Activated B cell treated with CpG ODN at 0.5 μM for 24 hours (primary cell): ENCODE measurements at regions not wholly inside any gene's neighbourhood (a gene's known extent, or its start where the extent isn't known, plus 50 kb on each side); places are given as distances from the start of the nearest gene placed in this dataset.

ENCODE experiments used
- ATAC-seq: fragments of 200-7000 bp; cut with Tn5 transposase; one replicate; pipeline ENCODE4 v1.10.0; 2021; ENCODE audit warnings: low read depth, mild to moderate bottlenecking, moderate library complexity
- CTCF ChIA-PET: fragments of 350-600 bp; sonication (Branson Sonifier 250); formaldehyde crosslinking; loops from one replicate; lab custom pipeline; 2021; ENCODE audit warnings: antibody characterized with exemption; lab: Charles Lee
- POLR2A ChIA-PET: fragments of 350-600 bp; sonication (Branson Sonifier 250); formaldehyde crosslinking; loops from one replicate; lab custom pipeline; 2021; ENCODE audit warnings: antibody characterized with exemption; lab: Charles Lee
- DNase-seq: peaks from one replicate; pipeline ENCODE4 v3.0.0; 2022
- H3K27ac Mint-ChIP-seq: one replicate; pipeline ENCODE4 v1.8.0; 2020; ENCODE audit warnings: mixed read lengths
- H3K27me3 Mint-ChIP-seq: one replicate; pipeline ENCODE4 v1.8.0; 2021; ENCODE audit warnings: mixed read lengths
- H3K36me3 Mint-ChIP-seq: one replicate; pipeline ENCODE4 v1.8.0; 2021; ENCODE audit warnings: low read depth, mixed read lengths
- H3K4me1 Mint-ChIP-seq: one replicate; pipeline ENCODE4 v1.8.0; 2021; ENCODE audit warnings: mixed read lengths
- H3K4me3 Mint-ChIP-seq: one replicate; pipeline ENCODE4 v1.8.0; 2020; ENCODE audit warnings: mild to moderate bottlenecking, mixed read lengths
- H3K9me3 Mint-ChIP-seq: one replicate; pipeline ENCODE4 v1.8.0; 2020; ENCODE audit warnings: mixed read lengths
- intact Hi-C: fragments of 100-400 bp; cut with micrococcal nuclease; formaldehyde crosslinking; loops from one replicate; pipeline ENCODE4 v1.15.1; 2024
- TF ChIP-seq, protein P1 (sequence below): fragments of 200-600 bp; IDR thresholded peaks from one replicate; pipeline ENCODE4 v1.8.0; 2022; ENCODE audit warnings: antibody characterized with exemption, mild to moderate bottlenecking

- H3K36me3 Mint-ChIP-seq, result no peaks in the 10 kb centered on the region
- H3K27ac Mint-ChIP-seq, result no peak overlapping the region
- ATAC-seq, result no peak
- intact Hi-C loops, result no loop called here
- ChIA-PET CTCF (no interaction called here), POLR2A (no interaction called here)
- no peaks in the 10 kb centered on the region for H3K4me1 Mint-ChIP-seq
- TF ChIP-seq, protein P1, sequence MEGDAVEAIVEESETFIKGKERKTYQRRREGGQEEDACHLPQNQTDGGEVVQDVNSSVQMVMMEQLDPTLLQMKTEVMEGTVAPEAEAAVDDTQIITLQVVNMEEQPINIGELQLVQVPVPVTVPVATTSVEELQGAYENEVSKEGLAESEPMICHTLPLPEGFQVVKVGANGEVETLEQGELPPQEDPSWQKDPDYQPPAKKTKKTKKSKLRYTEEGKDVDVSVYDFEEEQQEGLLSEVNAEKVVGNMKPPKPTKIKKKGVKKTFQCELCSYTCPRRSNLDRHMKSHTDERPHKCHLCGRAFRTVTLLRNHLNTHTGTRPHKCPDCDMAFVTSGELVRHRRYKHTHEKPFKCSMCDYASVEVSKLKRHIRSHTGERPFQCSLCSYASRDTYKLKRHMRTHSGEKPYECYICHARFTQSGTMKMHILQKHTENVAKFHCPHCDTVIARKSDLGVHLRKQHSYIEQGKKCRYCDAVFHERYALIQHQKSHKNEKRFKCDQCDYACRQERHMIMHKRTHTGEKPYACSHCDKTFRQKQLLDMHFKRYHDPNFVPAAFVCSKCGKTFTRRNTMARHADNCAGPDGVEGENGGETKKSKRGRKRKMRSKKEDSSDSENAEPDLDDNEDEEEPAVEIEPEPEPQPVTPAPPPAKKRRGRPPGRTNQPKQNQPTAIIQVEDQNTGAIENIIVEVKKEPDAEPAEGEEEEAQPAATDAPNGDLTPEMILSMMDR, result no peak
- no peak for DNase-seq
- peaks cover 8% of the 10 kb centered on the region for H3K9me3 Mint-ChIP-seq
- no peak overlapping the region for H3K4me3 Mint-ChIP-seq
- no peaks in the 10 kb centered on the region for H3K27me3 Mint-ChIP-seq
Observed at GRCh38 chr6:19552076-19552475, 285.1 kb upstream of the ID4 start.

DNA sequence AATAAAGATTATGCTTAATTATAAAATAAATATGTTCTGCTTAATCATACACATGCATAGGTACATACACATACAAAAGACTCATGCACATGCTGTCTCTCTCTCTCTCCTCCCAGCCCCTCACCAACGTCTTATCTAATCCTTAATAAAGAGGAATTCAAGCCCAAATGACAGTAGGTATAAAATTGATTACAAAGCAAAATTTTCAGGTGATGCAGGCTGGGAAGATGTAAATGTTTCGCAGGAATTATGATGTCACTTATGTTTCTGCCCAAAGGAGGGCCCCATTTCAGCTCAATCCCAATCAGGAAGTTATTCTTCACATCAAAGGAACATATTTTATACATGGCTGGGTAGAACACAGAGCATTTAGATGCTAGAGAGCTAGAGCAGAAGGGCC lies 284.6 kb upstream of the ID4 start:
- H3K9me3 Mint-ChIP-seq, result peaks cover 8% of the 10 kb centered on the region

DNA sequence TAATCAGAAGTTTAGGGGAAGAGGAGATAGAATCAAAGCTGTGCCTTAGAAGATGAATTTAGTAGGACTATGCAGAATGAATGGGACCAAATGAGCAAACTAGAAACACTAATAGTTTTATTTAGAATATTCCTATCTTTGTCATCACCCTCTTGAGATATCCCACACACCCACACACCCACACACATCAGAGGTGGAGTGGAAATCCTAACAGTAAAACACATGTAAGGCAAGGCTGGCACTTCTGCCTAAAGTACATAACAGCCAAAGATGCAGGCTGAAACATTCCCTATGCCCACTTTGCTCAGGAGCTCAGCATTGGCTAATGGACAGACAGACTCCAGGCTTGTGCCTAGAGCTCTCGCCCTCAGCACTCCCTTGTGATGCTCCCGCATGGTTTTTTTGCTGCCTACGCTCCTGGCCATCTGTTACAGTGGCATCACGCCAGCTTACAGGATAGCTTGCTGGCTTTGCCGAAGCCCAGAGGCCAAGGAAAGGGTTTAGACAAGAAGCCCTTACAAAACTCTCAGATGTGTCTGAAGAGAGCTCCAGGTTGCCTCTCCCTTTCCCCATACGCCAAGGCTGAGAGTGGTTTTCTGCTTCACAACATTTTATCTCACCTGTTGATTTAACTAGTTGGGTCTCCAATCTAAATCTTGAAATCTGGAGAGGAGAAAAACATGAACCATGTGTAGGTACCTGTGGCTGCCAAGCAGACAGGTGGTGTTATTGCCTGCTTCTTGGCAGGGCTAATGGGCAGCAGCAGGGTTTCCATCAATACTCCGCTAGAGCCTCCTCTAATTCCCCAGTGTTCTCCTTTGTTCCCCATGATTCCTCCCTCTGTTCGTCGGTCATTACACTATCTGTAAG lies 282.6 kb upstream of the ID4 start:
- H3K36me3 Mint-ChIP-seq, result no peaks in the 10 kb centered on the region
- DNase-seq (no peak), ATAC-seq (no peak)
- peaks cover 11% of the 10 kb centered on the region for H3K9me3 Mint-ChIP-seq
- TF ChIP-seq, protein P1, result no peak
- H3K4me3 Mint-ChIP-seq, result no peak overlapping the region
- H3K27ac Mint-ChIP-seq, result no peak overlapping the region
- ChIA-PET POLR2A (no interaction called here), CTCF (no interaction called here)
- H3K4me1 Mint-ChIP-seq, result no peaks in the 10 kb centered on the region
- no peaks in the 10 kb centered on the region for H3K27me3 Mint-ChIP-seq
- intact Hi-C loops, result no loop called here

More for the DNA sequence above, 284.6 kb upstream of the ID4 start:
- DNase-seq (no peak), ATAC-seq (no peak)
- no peak overlapping the region for H3K27ac Mint-ChIP-seq
- ChIA-PET POLR2A (no interaction called here), CTCF (no interaction called here)
- intact Hi-C loops, result no loop called here
- TF ChIP-seq, protein P1, result no peak
- H3K27me3 Mint-ChIP-seq, result no peaks in the 10 kb centered on the region
- no peaks in the 10 kb centered on the region for H3K4me1 Mint-ChIP-seq
- H3K4me3 Mint-ChIP-seq, result no peak overlapping the region
- no peaks in the 10 kb centered on the region for H3K36me3 Mint-ChIP-seq

DNA sequence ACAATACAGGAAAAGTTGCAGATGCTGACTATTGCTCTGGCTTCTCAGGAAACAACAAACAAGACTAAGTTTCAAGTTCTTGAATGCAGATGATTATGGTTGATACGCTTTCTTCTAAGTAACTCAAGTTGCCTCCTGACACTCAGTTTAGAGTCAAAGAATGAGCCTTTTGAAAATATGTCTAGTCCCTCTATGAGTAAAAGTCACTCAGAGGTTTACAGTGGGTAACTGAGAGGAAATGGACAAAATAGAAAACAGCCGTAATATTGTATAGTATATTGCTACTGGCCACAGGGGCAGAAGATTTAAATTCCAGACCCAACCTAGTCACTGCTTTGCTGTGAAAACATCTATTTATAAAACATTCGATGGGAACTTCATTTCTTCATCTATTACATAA lies 280.0 kb upstream of the ID4 start:
- DNase-seq, result no peak
- Mint-ChIP-seq H3K36me3 (no peaks in the 10 kb centered on the region), H3K4me3 (no peak overlapping the region), H3K27ac (no peak overlapping the region), H3K9me3 (peaks cover 9% of the 10 kb centered on the region), H3K27me3 (no peaks in the 10 kb centered on the region), H3K4me1 (no peaks in the 10 kb centered on the region)
- CTCF ChIA-PET, result no interaction called here
- ATAC-seq, result no peak
- POLR2A ChIA-PET, result no interaction called here
- TF ChIP-seq, protein P1, result no peak
- intact Hi-C loops, result no loop called here

GRCh38 chr6:19558201-19558600 lies 279.0 kb upstream of the ID4 start:
- no peaks in the 10 kb centered on the region for H3K4me1 Mint-ChIP-seq
- ATAC-seq (no peak), DNase-seq (no peak)
- intact Hi-C loops, result no loop called here
- H3K27me3 Mint-ChIP-seq, result no peaks in the 10 kb centered on the region
- H3K27ac Mint-ChIP-seq, result no peak overlapping the region
- H3K36me3 Mint-ChIP-seq, result no peaks in the 10 kb centered on the region
- TF ChIP-seq, protein P1, result no peak
- ChIA-PET CTCF (no interaction called here), POLR2A (no interaction called here)
- peaks cover 5% of the 10 kb centered on the region for H3K9me3 Mint-ChIP-seq
- H3K4me3 Mint-ChIP-seq, result no peak overlapping the region
